Loucy (cell line): ENCODE measurements at regions not wholly inside any gene's neighbourhood (a gene's known extent, or its start where the extent isn't known, plus 50 kb on each side); places are given as distances from the start of the nearest gene placed in this dataset.
"Not testable (repeated sequence)": the region's sequence is repeated elsewhere in the genome, so short reads cannot be mapped to it uniquely, and the experiment has no call there.

Experiments
- H2AFZ ChIP-seq: fragments of 200-600 bp; sonication (generic); 2 replicates; pipeline ENCODE4 v1.6.0; 2016; ENCODE audit warnings: antibody characterized with exemption, mild to moderate bottlenecking, low read length, moderate library complexity
- H3F3A ChIP-seq: fragments of 200-600 bp; 2 replicates; pipeline ENCODE4 v1.6.0; 2016; ENCODE audit warnings: antibody characterized with exemption, low read depth, mild to moderate bottlenecking
- H3K27me3 ChIP-seq: fragments of 200-600 bp; sonication (generic); 2 replicates; pipeline ENCODE4 v1.6.1; 2014; ENCODE audit warnings: low read length, mild to moderate bottlenecking; ENCODE audit not compliant: insufficient read depth, poor library complexity, severe bottlenecking
- H3K36me3 ChIP-seq: fragments of 200-600 bp; sonication (generic); 2 replicates; pipeline ENCODE4 v1.6.1; 2016; ENCODE audit warnings: low read length; ENCODE audit not compliant: insufficient read depth
- H3K4me1 ChIP-seq: fragments of 200-600 bp; sonication (generic); 2 replicates; pipeline ENCODE4 v1.5.1; 2014; ENCODE audit warnings: low read length, mild to moderate bottlenecking; ENCODE audit not compliant: insufficient read depth, poor library complexity, severe bottlenecking
- H3K4me2 ChIP-seq: fragments of 200-600 bp; sonication (generic); 2 replicates; pipeline ENCODE4 v1.6.0; 2014; ENCODE audit warnings: antibody characterized with exemption, low read length, low read depth, mild to moderate bottlenecking; ENCODE audit not compliant: poor library complexity, severe bottlenecking
- H3K4me3 ChIP-seq: fragments of 200-600 bp; sonication (generic); 2 replicates; pipeline ENCODE4 v1.5.1; 2014; ENCODE audit warnings: low read length, mild to moderate bottlenecking, mixed read lengths; ENCODE audit not compliant: poor library complexity, severe bottlenecking
- H3K79me2 ChIP-seq: fragments of 200-600 bp; sonication (generic); 2 replicates; pipeline ENCODE4 v1.6.1; 2014; ENCODE audit warnings: low read length; ENCODE audit not compliant: insufficient read depth
- H3K9ac ChIP-seq: fragments of 200-600 bp; sonication (generic); 2 replicates; pipeline ENCODE4 v1.6.0; 2014; ENCODE audit warnings: mild to moderate bottlenecking, low read depth, low read length, moderate library complexity; ENCODE audit not compliant: poor library complexity, severe bottlenecking
- H3K9me2 ChIP-seq: fragments of 200-600 bp; sonication (generic); replicated peaks from 2 replicates; pipeline ENCODE4 v1.6.1; 2016; ENCODE audit warnings: low read depth, low read length, mixed read lengths
- H3K9me3 ChIP-seq: fragments of 200-600 bp; sonication (generic); 2 replicates; pipeline ENCODE4 v1.6.1; 2014; ENCODE audit warnings: mild to moderate bottlenecking, antibody characterized with exemption, low read length, low read depth; ENCODE audit not compliant: insufficient read depth
- H4K20me1 ChIP-seq: fragments of 200-600 bp; sonication (generic); 2 replicates; pipeline ENCODE4 v1.6.0; 2014; ENCODE audit warnings: antibody characterized with exemption, low read length, mild to moderate bottlenecking; ENCODE audit not compliant: insufficient read depth, poor library complexity, severe bottlenecking
- EZH2phosphoT487 ChIP-seq: fragments of 200-600 bp; IDR thresholded peaks from 2 replicates; pipeline ENCODE4 v1.6.1; 2018; ENCODE audit warnings: antibody characterized with exemption, mild to moderate bottlenecking, moderate library complexity, borderline replicate concordance
- TF ChIP-seq, protein P1 (sequence below): fragments of 200-600 bp; sonication (generic); conservative IDR thresholded peaks from 2 replicates; pipeline ENCODE4 v1.5.1; 2014; ENCODE audit warnings: mild to moderate bottlenecking, antibody characterized with exemption, low read length

DNA sequence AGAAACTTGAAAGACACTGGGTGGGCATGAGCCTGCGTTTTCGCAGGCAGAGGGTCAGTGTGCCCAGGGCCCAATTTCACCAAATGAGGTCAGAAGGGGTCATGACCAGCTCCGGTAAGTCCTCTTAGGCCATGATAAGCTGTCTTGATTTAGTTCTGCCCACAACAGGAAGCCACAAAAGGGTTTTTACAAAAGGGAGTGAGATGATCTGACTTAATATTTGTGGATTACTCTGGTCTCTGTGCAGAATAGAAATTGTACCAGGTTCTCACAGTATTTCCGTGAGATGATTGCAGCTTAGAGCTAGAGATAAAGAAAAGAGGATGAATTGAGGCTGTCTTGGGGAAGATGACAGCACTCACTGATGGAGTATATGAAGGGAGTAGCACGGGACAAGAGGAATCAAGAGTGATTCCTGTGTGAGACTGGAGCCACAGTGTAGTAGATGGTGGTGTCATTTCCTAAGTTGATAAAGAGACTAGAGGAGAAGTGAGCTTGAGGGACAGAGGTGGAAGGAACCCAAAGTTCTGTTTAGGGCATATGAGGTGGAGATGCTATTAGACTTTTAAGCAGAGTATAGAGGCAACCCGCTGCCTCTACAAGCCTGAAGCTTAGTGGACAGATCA lies 288.3 kb upstream of the AMIGO2 start:
- no peaks in the 10 kb centered on the region for H3K9me2 ChIP-seq
- no peaks in the 10 kb centered on the region for H3K79me2 ChIP-seq
- no peak overlapping the region for H3K4me2 ChIP-seq
- no peaks in the 10 kb centered on the region for H3K9me3 ChIP-seq
- H3K36me3 ChIP-seq = no peaks in the 10 kb centered on the region
- H3K27me3 ChIP-seq = no peaks in the 10 kb centered on the region
- H3K4me3 ChIP-seq = no peak overlapping the region
- no peaks in the 10 kb centered on the region for H4K20me1 ChIP-seq
- TF ChIP-seq, protein P1, sequence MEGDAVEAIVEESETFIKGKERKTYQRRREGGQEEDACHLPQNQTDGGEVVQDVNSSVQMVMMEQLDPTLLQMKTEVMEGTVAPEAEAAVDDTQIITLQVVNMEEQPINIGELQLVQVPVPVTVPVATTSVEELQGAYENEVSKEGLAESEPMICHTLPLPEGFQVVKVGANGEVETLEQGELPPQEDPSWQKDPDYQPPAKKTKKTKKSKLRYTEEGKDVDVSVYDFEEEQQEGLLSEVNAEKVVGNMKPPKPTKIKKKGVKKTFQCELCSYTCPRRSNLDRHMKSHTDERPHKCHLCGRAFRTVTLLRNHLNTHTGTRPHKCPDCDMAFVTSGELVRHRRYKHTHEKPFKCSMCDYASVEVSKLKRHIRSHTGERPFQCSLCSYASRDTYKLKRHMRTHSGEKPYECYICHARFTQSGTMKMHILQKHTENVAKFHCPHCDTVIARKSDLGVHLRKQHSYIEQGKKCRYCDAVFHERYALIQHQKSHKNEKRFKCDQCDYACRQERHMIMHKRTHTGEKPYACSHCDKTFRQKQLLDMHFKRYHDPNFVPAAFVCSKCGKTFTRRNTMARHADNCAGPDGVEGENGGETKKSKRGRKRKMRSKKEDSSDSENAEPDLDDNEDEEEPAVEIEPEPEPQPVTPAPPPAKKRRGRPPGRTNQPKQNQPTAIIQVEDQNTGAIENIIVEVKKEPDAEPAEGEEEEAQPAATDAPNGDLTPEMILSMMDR = no peak
- TF ChIP-seq EZH2phosphoT487 = no peak
- no peak overlapping the region for H2AFZ ChIP-seq
- H3F3A ChIP-seq = no peaks in the 10 kb centered on the region
- no peak overlapping the region for H3K9ac ChIP-seq
- H3K4me1 ChIP-seq = peaks cover 37% of the 10 kb centered on the region

- no peak overlapping the region for H3K4me2 ChIP-seq
- H3K27me3 ChIP-seq = no peaks in the 10 kb centered on the region
- no peak overlapping the region for H3K9ac ChIP-seq
- no peaks in the 10 kb centered on the region for H4K20me1 ChIP-seq
- no peak overlapping the region for H2AFZ ChIP-seq
- H3K36me3 ChIP-seq = no peaks in the 10 kb centered on the region
- H3K79me2 ChIP-seq = no peaks in the 10 kb centered on the region
- no peak overlapping the region for H3K4me3 ChIP-seq
- H3K9me2 ChIP-seq = no peaks in the 10 kb centered on the region
- TF ChIP-seq, protein P1 = no peak
- no peak for TF ChIP-seq EZH2phosphoT487
- peaks cover 50% of the 10 kb centered on the region for H3K4me1 ChIP-seq
- H3K9me3 ChIP-seq = no peaks in the 10 kb centered on the region
- no peaks in the 10 kb centered on the region for H3F3A ChIP-seq
These were observed 286.8 kb upstream of the AMIGO2 start for GRCh38 chr12:47366579-47366978.

DNA sequence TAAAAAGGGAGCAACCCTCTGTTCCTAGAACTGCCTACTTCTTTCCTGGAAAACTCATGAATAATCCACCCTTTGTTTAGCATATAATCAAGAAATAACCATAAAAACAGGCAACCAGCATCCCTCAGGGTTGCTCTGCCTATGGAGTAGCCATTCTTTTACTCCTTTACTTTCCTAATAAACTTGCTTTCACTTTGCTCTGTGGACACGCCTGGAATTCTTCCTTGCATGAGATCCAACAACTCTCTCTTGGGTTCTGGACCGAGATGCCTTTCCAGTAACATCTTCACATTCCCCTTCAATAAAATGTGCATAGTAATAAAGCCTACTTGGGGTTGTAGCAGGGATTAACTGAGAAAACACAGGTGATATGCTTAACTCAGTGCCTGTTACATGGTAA lies 286.4 kb upstream of the AMIGO2 start:
- Histone ChIP-seq H3K4me2 (no peak overlapping the region), H3K9ac (no peak overlapping the region), H3K4me3 (no peak overlapping the region), H3K9me3 (no peaks in the 10 kb centered on the region), H3K79me2 (no peaks in the 10 kb centered on the region), H3K4me1 (peaks cover 55% of the 10 kb centered on the region), H2AFZ (no peak overlapping the region), H3K36me3 (no peaks in the 10 kb centered on the region), H3K27me3 (no peaks in the 10 kb centered on the region), H3F3A (peaks cover 2% of the 10 kb centered on the region; the same call in 1 of the 2 replicates), H3K9me2 (no peaks in the 10 kb centered on the region), H4K20me1 (no peaks in the 10 kb centered on the region)
- TF ChIP-seq, protein P1 = no peak
- TF ChIP-seq EZH2phosphoT487 = no peak

DNA sequence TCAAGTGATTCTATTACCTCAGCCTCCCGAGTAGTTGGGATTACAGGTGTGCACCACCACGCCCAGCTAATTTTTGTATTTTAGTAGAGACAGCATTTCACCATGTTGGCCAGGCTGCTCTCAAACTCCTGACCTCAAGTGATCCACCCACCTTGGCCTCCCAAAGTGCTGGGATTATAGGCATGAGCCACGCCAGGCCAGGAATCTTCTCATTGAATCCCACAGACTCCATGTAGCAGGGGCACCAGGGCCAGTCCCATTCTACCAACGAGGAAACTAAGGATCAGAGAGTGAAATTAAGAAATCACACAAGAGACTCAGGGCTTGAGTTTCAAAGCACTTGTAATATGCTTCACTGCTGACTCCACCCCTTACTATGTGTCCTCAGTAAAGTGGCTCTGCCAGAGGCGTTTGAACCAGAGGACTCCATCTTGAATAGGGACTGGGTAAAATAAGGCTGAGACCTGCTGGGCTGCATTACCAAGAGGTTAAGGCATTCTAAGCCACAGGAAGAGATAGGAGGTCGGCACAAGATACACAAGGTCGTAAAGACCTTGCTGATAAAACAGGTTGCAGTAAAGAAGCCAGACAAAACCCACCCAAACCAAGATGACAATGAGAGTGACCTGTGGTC lies 285.8 kb upstream of the AMIGO2 start:
- not testable (repeated sequence) for H4K20me1 ChIP-seq, H3K9me3 ChIP-seq, H3K4me3 ChIP-seq, H3F3A ChIP-seq, H3K27me3 ChIP-seq, H2AFZ ChIP-seq, H3K4me2 ChIP-seq, H3K9ac ChIP-seq, H3K36me3 ChIP-seq, H3K9me2 ChIP-seq, H3K79me2 ChIP-seq
- peaks cover 59% of the 10 kb centered on the region for H3K4me1 ChIP-seq
